ELF-1 (cell line): ENCODE measurements at regions not wholly inside any gene's neighbourhood (a gene's known extent, or its start where the extent isn't known, plus 50 kb on each side); places are given as distances from the start of the nearest gene placed in this dataset.

ENCODE experiments used
- DNase-seq: peaks from one replicate; pipeline ENCODE4 v3.0.0-alpha.2; 2016; ENCODE audit warnings: low read depth, low spot score

- DNase-seq: no peak
These were observed 170.3 kb upstream of the CXCR4 start for GRCh38 chr2:136288249-136288648.

DNA sequence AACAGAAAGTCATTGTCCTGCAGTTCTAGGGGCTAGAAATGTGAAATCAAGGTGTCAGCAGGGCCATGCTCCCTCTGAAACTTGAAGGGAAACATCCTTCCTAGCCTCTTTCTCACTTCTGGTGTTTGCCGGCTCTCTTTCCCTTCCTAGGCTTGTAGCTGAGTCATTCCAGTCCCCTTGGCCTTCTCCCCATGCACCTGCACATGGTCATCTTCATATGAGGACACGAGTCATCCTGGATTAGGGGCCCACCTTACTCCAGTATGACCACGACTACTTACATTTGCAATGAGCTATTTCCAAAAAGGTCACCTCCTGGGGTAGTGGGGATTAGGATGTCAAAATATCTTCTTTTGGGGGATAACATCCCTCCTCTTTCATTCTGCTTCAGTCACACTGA lies 168.5 kb upstream of the CXCR4 start:
- DNase-seq: no peak

DNA sequence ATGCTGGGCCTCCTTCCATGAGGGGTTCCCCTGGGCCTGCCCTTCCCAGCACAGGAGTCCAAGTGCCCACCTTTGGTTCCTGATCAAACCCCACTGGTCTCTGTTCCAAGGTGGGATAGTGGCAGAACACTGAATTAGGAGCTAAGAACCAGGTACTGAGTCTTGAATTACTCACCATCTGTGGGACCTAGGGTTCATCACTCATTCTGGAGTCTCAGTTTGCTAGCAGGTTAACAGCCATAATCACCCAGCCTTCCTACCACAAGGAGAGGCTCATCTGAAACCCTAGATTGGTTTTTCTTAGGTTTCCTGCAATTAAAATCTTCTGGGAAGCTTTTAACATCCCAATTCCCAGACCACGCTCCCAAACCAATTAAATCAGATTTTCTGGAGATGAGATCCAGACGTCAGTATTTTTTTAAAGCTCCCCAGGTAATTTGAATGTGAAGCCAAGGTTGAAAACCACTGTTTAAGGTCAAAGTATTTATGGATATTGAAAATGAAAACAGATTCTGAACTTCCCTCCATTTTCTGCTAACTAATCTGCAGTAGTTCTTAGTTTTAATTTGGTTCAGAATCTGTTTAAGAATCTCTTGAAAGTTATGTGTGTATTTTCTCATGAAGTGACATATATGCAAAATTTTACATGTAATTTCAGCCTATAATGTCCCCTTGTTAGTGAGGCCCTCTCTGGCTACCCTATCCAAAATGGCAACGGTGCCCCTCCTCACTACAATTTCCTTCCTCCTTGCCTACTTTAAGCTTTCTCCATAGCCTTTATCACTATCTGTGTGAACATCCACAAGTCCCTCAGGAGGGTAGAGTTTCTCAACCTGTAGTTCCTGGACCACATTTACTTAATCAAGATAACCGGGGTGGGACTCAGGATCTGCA lies 166.5 kb upstream of the CXCR4 start:
- no peak for DNase-seq

GRCh38 chr2:136282251-136282650 lies 164.3 kb upstream of the CXCR4 start:
- peak; percentile 8 for DNase-seq

DNA sequence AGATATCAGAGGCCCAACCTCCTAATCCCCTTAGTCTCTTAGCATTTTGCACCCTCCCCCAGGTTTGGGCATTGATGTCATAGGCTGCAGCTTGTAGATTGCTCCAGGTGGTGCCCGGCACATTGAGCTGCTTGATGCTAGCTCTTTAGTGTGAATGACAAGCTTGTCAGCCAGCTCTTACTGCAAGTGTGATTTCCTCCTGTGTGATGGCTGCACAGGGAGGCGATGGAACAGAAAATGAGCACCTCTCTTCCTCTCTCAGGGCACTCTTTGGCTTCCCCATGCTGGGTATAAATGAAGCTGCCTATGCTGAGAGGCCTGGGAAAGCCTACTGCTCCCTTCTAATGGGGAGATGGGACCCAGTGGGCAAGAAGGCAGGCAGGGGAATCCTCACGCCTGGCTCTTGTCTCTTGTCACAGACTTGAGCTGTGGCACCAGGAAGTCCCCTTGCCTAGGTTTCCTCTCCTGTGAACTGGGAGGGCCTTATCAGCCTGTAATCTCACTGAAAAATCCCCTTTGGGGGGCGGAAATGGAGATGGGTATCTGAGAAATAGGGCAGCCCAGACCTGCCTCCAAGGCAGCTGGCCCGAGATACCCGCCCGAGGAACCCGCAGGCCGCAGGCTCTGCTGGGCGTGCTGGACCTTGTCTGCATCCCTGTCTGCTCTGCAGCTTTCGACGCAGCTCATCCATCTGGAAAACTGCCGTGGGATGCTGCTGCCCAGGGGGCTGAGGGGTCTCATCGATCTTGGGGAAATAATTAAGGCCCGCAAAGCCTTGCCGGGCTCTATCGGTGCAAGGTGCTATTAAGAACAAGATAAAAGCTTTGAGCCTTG lies 163.5 kb upstream of the CXCR4 start:
- DNase-seq: no peak

DNA sequence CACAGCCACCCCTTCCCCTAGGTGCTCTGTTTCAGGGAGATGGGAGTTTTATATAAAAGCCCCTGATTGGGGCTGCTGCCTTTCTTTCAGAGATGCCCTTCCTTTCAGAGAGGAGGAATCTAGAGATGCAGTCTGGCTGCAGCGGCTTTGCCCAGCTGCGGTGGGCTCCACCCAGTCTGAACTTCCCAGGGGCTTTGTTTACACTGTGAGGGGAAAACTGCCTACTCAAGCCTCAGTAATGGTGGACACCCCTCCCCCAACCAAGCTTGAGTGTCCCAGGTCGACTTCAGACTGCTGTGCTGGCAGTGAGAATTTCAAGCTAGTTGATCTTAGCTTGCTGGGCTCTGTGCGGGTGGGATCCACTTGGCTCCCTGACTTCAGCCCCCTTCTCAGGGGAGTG lies 148.4 kb upstream of the CXCR4 start:
- peak; percentile 59 for DNase-seq

- DNase-seq: no peak
These were observed 141.6 kb upstream of the CXCR4 start for GRCh38 chr2:136259551-136259950.

GRCh38 chr2:136257893-136258292 lies 139.9 kb upstream of the CXCR4 start:
- DNase-seq: no peak

- no peak for DNase-seq
These were observed 137.9 kb upstream of the CXCR4 start for GRCh38 chr2:136255648-136256461.

DNA sequence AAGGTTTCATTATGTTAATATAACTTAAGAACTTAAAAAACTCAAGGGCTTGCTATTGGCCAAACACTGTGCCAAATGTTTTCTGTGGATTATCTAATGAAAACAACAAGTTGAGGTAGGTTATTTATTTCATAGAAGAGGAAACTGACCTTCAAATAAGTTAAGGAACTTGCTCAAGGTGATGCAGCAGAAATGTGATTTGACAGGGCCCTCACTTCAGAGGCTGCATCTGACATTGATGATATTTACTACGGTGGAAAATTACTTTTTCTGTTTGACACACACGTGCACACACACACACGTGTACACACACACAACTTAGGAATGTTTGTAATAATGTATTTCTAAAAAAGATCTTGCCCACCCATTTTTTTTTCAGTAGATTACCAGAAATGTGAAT lies 137.2 kb upstream of the CXCR4 start:
- no peak for DNase-seq

GRCh38 chr2:136254681-136255080 lies 136.7 kb upstream of the CXCR4 start:
- DNase-seq: no peak

GRCh38 chr2:136253288-136254004 lies 135.5 kb upstream of the CXCR4 start:
- no peak for DNase-seq

- no peak for DNase-seq
These were observed 134.1 kb upstream of the CXCR4 start for GRCh38 chr2:136251885-136252585.

DNA sequence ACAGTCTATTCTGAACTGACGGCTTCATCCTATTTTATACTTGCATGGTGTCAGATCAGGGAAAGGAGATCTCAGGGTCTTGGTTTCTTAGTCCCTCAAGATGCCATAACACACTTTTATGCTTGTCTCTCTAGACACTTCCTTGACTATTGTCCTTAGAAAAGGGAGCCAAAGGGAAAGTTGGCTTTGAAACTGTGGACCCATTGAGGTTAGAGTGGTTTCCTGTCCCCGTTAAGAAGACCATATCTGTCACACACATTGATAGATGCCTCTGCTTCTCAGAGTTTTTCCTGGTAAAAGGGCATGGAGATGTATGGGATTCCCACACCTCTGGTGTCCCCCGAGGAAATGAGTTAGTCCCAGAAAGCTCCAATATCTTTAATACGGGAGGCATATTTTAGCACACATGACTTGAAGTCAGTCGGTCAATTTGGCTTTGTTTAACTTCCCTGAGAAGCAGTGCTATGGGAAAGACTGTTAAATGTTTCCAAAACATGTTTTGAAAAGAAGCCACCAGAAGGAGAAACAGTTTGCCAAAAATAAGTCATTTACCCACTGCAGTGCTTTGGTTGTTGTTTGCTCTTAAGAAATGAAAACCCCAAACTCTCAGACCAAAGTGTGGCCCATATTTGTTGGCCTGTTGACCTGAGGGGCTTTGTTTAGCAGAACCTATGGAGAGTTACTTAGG lies 133.4 kb upstream of the CXCR4 start:
- DNase-seq: no peak

- no peak for DNase-seq
These were observed 132.2 kb upstream of the CXCR4 start for GRCh38 chr2:136250131-136250530.

- no peak for DNase-seq
These were observed 131.0 kb upstream of the CXCR4 start for GRCh38 chr2:136248907-136249306.

- DNase-seq: no peak
These were observed 130.3 kb upstream of the CXCR4 start for GRCh38 chr2:136248242-136248641.

- no peak for DNase-seq
These were observed 129.4 kb upstream of the CXCR4 start for GRCh38 chr2:136247204-136247950.

DNA sequence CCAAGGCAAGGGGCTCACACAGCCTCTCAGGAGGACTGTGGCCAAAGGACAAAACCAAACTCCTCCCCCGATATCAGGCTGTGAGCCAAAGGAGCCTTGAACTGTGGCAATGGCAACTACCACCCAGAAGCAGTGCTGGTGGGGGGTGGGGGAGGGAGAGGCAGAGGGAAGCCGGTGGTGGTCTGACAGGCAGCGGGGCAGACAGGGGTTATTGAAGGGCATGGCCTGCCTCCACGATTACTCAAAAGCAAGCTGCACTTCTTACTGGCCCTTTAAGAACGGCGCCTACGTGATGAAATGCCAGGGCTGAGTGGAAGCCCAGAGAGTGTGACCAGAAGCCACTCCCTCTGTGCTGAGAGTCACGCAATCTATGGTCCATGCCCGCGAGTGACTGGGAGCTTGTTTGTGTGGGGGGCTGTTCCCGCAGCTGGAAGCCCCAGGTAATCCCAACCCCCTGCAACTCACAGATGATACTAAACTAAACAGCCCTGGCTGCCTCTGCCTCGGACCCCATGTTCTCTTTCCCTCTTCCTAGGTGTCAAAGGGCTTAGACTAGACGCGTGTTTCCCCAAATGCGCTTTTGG lies 128.2 kb upstream of the CXCR4 start:
- DNase-seq: peak; percentile 18
